GM19468 (cell line): ENCODE measurements at regions not wholly inside any gene's neighbourhood (a gene's known extent, or its start where the extent isn't known, plus 50 kb on each side); places are given as distances from the start of the nearest gene placed in this dataset.
"Not testable (repeated sequence)": the region's sequence is repeated elsewhere in the genome, so short reads cannot be mapped to it uniquely, and the experiment has no call there.

Experiments used
- ATAC-seq: cut with Tn5 transposase; IDR thresholded peaks from one replicate; pipeline ENCODE4 v1.9.1; 2021; ENCODE audit warnings: mild to moderate bottlenecking, moderate library complexity, moderate number of reproducible peaks; ENCODE audit not compliant: unreplicated experiment; ENCODE audit errors: extremely low read depth

DNA sequence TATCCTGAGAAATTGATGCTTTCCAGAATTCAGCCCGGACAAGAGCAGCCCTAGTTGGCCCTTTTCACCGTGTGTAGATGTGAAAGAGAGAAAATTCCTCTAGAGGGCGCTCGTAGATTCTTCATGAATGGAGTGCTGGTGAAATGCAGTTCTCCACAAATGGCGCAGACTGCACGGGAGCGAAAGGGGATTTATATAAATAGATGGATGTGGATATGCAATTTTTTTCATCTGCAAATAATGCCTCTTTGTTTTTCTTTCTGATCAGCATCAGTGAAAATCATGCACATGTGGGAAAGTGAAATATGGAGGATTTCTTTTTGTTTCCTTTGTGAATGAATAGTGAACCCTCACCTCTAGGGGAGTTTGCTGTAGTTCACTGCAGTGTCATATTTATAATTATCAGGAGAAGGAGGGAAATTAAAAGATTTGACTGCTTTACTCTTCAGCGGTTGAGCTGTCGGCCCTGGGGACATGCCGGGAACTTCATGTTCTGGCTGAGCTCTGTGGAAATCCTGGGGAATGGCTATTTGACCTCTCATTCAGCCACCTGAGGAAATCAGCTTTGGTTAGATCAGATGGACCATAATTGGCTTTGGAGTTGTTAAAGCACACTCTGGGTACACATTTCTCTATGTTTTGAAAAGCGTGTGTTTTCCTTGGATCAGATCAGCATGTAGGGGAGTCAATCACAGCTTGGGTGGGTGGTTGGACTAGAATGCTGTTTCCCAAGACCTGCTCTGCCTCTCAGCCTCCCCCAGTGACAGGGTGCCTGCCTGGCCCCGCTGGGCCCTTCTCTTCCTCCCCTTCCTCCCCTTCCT, 115.0 kb upstream of the SHISA3 start:
- ATAC-seq: peak; percentile 20

DNA sequence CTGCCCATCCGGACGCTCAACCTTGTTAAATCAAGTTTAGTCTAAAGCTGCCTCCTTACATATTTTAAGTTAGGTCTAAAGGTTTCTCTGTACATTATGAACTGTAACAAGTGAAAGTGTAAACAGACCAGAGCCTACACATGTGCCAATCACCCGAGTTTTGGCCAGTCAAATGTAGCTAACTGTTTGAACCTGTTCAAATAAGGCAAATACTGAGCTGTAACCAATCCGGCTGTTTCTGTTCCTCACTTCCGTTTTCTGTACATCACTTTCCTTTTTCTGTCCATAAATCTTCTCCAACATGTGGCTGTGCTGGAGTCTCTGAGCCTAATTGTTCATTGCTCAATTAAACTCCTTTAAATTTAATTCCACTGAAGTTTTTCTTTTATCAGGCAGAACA, 113.3 kb upstream of the SHISA3 start:
- ATAC-seq: no peak

DNA sequence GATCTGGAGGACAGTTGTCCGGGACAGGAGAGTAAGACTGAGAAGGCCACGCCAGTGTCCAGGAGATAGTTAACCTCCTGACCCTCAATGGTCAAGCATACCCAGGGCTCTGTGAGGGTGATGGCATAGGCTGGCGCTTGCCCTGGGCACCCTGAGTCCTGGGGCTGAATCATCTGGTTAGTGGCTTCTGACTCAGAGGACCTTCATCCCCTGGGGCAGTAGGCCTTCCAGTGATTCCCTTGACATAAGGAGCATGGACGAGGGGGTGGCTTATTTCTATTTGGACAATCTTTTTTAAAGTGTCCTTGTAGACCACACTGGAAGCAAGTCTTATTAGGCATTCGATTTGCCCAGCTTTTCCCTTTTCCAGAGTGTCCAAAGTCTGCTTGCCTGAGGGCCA, 108.4 kb upstream of the SHISA3 start:
- ATAC-seq: not testable (repeated sequence)

DNA sequence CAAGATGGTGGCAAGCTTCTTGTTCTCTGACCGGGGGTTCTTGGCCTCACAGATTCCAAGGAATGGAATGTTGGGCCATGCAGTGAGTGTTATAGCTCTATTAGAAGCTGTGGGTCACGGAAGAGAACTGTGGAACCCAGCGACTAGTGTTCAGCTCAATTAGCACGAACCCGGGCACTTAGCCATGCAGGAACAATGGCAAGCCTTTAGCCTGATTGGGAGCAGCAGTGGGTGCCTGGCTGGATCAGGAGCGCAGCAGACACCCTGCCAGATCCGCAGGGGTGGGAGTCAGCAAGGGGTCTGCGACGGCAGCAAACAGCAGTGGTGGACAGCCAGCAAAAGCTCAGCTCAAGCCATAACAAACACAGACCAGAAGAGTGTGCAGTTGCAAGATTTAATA, 105.1 kb upstream of the SHISA3 start:
- not testable (repeated sequence) for ATAC-seq

DNA sequence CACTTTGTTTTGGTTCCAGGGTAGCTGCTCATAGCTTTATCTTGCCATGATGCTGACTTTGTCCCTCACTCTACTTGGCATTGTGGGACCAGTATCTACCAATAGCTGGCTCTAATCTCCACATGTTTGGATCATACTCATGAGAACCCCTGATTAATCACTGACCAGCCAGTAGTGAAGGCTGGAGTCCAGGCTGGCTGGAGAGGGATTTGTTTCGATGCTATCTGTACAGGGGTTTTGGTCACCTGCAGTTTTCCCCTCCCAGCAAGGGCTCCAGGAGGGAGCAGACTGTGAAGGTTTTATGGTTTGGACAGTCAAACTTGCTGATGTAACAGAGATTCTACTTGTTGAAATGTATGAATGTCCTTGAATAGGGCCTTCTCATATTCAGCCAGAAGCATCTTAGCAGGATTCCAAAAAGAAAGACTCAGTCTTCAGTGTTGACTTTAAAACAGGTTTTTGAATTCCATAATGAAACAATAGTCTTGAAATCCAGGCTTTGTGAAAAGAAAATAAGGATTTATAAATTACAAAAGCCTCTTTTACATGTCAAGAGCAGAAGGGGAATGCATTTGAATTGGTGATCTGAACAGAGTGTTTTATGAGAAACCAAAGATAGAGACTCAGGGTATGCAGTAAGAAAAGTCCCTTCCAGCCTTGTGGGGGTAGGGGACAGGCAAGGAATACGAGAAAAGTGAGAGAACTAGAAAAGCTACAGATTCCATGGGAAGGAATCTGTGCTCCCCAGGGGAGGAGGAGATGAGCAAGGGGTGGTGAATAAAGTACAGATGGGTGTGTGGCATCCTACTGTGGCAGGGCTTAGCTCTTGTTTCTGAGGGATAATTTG, 103.1 kb upstream of the SHISA3 start:
- ATAC-seq: no peak

DNA sequence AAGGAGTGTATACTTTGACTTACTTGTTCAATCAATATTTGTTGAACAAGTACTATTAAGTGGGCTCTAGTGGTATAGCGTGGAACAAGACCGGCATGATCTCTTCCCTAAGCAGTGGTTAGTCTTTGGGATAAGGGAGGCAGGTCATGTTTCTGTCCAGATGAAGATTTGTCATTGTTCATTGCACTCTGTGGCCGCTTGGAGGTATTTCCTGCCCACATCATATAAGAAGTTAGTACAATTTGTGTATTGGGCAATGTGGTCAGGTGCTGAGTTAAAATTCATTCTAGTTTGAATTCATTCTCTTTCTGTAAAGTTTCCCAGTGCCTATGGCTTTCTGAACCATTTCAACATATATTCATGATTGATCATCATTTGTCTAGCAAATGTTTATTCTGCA, 101.1 kb upstream of the SHISA3 start:
- ATAC-seq: no peak

DNA sequence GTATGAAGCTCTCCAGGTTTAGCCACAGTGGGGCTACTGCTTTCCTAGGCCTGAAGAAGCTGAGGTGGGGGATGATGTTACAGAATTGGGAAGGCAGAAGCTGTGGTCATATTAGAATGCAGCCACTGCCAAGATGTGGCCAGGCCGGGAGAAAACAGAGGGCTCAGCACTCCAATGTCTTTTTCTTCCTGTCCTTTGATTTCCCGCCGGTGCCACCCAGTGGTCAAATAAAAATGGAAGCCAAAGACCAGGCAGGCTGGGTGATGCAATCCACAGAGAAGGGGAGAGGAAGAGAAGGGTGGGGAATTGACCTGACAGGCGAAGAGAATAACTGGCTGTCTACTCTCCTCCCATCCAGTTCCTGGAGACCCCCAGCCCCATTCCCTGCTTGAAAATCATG, 94.9 kb upstream of the SHISA3 start:
- ATAC-seq: no peak

DNA sequence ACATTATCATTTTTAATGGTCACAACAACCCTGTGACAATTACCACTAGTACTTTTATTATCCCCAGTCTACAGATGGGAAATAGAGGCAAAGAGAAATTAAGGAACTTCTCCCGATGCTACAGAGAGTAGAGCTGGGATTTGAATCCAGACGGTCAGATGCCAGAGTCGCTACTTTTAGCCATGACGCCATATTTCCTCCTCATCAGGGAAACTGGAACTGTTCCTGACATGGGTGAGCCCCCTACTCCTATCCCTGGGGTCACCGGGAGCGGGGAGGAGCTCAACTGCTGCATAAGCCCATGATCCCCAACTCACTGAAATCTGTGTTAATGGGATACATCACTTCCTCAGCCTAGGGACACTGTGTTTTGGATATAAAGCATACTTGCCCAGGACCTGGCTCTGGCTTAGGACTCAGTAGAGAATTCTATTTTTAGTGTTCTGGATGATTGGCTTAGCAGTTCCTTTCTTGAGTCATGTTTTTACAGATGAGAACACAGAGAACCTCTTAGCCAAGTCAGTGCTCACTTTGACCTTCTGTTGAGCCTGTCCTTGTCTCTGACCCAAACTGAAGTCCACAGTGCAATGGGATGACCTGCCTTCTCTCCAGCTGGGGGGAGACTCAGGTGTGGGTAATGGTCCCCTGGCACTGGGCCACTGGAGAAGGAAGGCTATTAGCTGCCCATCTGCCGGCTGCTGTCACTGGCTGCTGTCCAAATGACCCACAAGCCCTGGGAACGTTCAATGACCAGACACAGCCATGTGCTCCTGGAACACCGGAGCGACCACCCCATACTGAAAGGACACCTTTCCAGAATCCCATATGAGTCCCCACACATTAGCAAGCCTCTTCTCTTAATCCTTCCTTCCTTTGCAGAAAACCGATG, 90.8 kb upstream of the SHISA3 start:
- no peak for ATAC-seq

DNA sequence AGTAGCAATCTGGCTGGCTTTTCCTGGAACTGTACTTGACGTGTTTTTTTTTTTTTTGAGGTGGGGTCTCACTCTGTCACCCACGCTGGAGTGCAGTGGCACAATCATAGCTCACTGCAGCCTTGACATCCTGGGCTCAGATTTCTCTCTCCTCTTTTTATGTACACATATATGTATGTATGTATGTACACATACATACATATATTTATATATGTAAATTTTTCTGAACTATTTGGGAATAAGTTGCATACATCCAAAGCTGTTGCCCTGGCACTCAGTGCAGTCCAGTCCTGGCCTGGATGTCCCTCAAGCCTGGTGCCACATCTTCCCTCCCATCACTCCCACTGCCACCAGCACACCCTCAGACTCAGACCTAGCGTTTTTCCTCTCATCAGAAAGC, 89.0 kb upstream of the SHISA3 start:
- no peak for ATAC-seq

DNA sequence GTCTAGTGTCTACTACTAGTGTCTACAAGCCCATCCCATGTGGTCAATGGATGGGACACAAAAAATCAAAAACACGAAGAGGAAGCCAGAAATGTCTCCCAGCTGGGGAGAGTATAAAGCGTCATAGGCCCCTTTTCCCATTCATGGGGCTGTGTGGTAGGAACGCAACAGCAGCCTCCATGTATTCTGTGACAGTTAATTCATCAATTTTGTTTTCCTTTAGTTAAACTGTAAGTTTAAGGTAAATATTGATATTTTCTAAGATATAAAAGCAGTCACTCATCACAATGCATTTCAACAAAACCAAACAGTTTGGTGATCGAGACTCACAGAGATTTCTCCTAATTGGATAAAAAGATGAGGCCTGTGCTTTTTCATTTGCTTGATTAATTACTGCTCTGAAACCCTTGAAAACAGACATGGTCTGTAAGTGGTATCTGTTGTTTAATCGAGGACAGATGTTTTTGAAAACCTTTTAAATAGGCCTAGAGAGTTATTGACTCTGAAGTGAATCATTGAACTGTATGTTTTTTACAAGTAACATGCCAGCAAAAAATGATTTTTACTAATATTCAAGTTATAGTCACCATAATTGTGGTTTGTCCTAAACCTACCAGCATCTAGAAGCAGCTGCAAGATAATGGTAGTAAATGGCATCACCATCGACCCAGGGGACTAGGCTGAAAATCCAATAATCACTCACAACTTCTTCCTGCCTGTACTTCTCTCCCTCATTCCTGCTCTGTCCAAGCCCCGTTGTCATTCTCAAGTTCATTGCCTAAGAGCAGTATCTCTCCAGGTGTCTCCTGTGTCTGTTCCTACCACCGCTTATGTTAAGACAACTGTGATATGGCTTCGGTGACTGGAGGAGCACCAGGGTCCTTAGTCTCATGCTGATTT, 87.7 kb upstream of the SHISA3 start:
- no peak for ATAC-seq

DNA sequence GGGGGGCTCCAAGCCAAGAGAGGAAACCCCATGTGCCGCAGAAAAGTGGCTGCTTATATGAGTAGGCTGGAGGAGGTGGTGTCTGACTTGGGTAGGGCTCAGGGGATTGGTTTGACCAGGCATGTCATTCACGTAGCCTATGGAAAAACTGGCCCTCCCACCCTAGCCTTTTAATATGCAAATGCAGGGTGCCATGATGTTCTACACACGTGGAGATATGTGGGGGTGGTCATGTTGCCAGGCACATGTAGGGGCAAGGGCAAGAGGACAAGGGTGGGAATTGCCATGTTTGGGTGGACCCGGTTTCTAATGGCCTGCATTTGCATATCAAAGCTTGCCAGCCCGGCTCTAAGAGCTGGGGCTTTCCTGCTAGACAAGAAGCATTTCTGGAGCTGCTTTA, 86.9 kb upstream of the SHISA3 start:
- no peak for ATAC-seq

DNA sequence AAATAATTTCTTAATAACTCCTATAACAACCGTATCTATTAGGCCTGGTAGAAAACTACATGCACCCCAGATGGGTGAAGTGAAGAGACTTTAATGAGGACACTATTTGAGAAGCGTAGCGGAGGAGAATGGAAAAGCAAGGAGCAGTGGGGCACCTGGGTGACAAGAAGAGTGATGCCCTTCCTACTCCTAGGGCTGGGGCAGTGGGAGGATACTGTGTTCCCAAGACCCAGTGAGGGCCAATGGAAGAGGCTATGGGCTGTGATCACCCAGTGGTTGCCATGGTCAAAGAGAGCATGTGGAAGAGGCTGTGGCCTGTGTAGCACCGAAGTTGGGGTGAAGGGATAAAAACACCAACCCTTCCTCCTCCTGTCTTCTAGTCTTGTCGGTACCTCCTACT, 86.5 kb upstream of the SHISA3 start:
- ATAC-seq: no peak

DNA sequence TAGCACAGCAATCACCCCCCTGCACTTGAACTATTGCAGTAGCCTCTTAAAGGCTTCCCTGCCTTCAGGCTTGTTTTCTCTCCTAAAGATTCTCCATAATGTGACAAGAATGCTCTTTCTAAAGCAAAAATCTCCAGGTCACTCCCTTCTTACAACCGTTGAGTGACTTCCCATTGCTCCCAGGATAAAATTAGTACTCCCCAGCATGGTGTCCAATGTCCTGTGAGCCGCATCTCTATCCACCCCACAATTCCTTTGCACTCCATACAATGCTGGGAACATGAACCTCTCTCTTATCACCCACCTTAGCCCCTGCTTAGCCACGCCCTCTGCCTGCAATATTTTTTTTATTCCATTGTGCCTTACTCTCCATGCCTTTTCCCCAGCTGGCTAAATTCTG, 85.7 kb upstream of the SHISA3 start:
- ATAC-seq: no peak

DNA sequence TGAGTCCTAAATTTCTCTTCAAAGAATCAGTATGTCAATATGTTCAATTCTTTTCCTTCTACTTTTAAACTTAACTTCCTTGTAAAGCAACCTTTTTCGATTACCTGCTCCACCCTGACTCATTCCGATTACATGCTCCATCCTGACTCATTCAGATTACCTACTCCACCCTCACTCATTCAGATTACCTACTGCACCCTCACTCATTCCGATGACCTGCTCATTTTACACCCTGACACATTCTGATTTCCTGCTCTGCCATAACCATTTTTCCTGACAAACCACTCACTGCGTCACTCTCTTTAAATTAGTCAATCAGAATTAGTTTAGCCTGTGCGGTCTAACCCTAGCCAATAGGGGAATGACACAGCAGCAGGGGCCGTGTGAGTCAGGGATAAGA, 83.9 kb upstream of the SHISA3 start:
- ATAC-seq: not testable (repeated sequence)

DNA sequence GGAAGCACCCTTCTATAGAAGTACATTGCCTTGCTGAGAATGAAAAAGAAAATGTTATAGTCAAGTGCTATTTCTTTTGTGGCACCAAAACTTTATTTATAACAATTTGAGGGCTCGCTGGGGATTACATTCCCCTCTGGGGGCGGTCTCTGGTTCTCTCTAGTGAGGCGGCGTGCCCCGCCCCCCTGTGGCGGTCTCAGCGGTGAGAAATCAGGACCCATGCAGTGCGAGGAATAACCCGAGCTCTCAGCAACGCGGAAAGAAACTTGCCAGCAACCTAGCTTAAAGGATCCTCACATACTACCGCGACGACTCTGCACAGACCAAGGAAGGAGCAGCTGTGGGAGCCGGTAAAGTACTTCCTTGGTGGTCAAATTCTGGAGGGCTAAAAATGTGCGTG, 83.4 kb upstream of the SHISA3 start:
- ATAC-seq: no peak

DNA sequence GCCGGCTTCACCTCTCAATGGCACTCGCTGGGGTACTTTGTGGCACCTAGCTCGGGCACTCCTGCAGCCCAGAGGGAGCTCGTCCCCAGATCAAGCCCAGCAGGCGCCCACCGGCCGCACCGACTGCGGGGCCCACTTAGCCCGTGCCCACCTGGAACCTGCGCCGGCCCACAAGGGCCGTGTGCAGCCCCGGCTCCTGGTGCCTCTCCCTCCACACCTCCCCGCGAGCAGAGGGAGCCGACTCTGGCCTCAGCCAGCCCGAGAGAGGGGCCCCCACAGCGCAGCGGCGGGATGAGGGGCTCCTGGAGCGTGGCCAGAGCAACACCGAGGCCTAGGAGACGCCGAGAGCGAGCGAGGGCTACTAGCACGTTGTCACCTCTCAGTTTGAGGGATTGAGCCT, 82.1 kb upstream of the SHISA3 start:
- ATAC-seq: no peak

DNA sequence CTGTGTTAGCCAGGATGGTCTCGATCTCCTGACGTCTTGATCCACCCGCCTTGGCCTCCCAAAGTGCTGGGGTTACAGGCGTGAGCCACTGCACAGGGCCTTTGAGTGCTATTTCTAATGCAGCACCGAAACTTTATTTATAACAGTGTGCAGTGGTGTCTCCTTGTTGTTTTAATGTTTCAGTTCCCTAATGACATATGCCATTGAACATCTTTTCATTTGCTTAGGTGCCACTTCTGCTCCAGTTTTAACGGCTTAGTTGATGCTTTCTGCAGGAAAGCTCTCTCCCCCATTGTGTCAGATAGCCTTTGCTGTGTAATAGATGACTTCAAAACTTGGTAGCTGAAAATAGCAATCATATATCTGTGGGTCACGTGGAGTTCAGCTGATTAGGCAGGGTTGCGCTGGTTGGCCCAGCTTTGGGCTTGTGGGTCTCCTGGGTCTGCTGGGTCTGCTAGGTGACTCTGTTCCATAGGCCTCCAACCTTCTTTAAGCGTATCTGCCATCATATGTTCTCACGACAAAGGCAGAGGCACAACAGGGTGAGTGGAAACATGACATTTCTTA, 76.4 kb upstream of the SHISA3 start:
- no peak for ATAC-seq

DNA sequence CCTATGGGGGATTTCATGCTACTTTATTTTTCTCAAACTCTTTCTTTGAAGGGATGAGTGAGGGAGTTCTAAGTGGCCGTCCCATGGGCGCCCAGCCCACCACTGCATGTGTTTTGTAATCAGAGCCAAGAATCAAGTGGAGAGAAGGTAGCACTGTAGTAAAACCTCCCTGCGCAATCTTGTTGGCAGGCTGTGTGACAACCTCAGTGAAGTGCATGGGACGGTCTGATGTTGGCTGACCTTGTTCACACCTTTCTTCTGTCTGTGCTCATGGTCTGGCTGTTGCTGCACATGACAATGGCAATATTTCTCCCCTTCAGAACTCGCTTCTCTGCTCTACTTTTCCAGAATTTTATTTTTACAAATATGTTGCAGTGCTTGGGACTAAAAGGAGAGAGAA, 71.2 kb upstream of the SHISA3 start:
- no peak for ATAC-seq

DNA sequence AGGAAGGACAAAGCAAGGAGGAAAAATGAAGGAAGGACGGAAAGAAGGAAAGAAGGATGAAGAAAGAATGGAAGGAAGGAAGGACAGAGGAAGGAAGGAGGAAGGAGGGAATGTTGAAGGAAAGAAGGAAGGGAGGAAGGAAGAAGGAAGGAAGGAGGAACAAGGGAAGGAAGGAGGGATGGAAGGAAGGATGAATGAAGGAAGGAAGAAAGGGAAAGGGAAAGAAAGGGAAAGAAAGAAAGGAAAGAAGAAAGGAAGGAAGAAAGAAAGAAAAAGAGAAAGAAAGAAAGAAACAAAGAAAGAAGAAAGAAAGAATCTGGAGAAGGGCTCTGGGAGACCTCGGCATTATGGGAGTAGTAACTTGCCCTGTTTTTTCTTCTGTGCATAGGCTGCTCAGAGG, 70.8 kb upstream of the SHISA3 start:
- ATAC-seq: no peak
